Erythroblast (primary cell): ENCODE measurements at regions not wholly inside any gene's neighbourhood (a gene's known extent, or its start where the extent isn't known, plus 50 kb on each side); places are given as distances from the start of the nearest gene placed in this dataset.

Source experiments
- GATA1 ChIP-seq: IDR thresholded peaks from 2 replicates; pipeline ENCODE4 v1.6.1; 2011; ENCODE audit warnings: low read depth, mild to moderate bottlenecking, control low read depth, low read length, moderate library complexity
- POLR2A ChIP-seq: IDR thresholded peaks from 2 replicates; pipeline ENCODE4 v1.6.1; 2011; ENCODE audit warnings: mild to moderate bottlenecking, low read length

- TF ChIP-seq POLR2A (no peak), GATA1 (no peak)
Measured at GRCh38 chr10:131571865-131572264, 260.3 kb upstream of the TCERG1L start.
